Cardiac muscle cell (in vitro differentiated cells and primary cell): ENCODE measurements at regions not wholly inside any gene's neighbourhood (a gene's known extent, or its start where the extent isn't known, plus 50 kb on each side); places are given as distances from the start of the nearest gene placed in this dataset.
"Not testable (repeated sequence)": the region's sequence is repeated elsewhere in the genome, so short reads cannot be mapped to it uniquely, and the experiment has no call there.

Experiments
- DNase-seq, 2 donors: peaks; one replicate each; pipeline versions ENCODE4 v3.0.0 to v3.0.0-alpha.2; 2010 to 2017; ENCODE audit warnings: low read depth in 1 of 2, low spot score in 1 of 2
- H3K27ac ChIP-seq: fragments of 200-600 bp; sonication (generic); 2 replicates; pipeline ENCODE4 v1.5.1; 2016
- H3K27me3 ChIP-seq: fragments of 200-600 bp; sonication (generic); 2 replicates; pipeline ENCODE4 v1.6.0; 2016; ENCODE audit warnings: control low read depth
- H3K36me3 ChIP-seq: fragments of 200-600 bp; sonication (generic); 2 replicates; pipeline ENCODE4 v1.5.1; 2016; ENCODE audit warnings: control low read depth
- H3K4me1 ChIP-seq: fragments of 200-600 bp; sonication (generic); 2 replicates; pipeline ENCODE4 v1.8.1; 2017; ENCODE audit warnings: low read depth, mild to moderate bottlenecking, mixed run types
- H3K4me3 ChIP-seq: fragments of 200-600 bp; sonication (generic); 2 replicates; pipeline ENCODE4 v1.5.1; 2016; ENCODE audit warnings: mild to moderate bottlenecking
- H3K9me3 ChIP-seq: fragments of 200-600 bp; sonication (generic); 2 replicates; pipeline ENCODE4 v1.5.1; 2017; ENCODE audit warnings: low read depth, mild to moderate bottlenecking, control low read depth
- TF ChIP-seq, protein P1 (sequence below): IDR thresholded peaks from 2 replicates; pipeline ENCODE4 v1.5.1; 2012; ENCODE audit warnings: low read depth, mild to moderate bottlenecking, low read length

DNA sequence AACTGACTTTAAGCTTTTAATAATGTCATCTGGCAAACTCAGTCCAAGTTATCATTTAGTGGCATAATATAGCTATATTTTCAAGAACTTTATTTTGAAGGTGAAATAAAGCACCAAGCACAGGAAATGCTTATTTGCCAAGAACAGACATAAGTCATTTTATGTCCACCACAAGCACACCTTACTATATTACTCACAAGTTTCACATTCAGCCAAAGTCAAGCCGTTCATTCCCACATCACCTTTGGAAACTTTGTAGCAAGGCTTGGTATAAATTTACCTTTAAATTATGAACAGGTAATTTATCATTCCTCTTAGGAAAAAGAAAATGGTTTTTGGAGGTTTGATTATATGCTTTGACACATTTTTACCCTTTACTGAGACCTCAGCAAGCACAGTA is 236.8 kb upstream of the FKBP1C start:
- no peak overlapping the region for H3K27ac ChIP-seq
- H3K4me1 ChIP-seq = no peaks in the 10 kb centered on the region
- no peaks in the 10 kb centered on the region for H3K36me3 ChIP-seq
- H3K27me3 ChIP-seq = no peaks in the 10 kb centered on the region
- no peak overlapping the region for H3K4me3 ChIP-seq
- TF ChIP-seq, protein P1, sequence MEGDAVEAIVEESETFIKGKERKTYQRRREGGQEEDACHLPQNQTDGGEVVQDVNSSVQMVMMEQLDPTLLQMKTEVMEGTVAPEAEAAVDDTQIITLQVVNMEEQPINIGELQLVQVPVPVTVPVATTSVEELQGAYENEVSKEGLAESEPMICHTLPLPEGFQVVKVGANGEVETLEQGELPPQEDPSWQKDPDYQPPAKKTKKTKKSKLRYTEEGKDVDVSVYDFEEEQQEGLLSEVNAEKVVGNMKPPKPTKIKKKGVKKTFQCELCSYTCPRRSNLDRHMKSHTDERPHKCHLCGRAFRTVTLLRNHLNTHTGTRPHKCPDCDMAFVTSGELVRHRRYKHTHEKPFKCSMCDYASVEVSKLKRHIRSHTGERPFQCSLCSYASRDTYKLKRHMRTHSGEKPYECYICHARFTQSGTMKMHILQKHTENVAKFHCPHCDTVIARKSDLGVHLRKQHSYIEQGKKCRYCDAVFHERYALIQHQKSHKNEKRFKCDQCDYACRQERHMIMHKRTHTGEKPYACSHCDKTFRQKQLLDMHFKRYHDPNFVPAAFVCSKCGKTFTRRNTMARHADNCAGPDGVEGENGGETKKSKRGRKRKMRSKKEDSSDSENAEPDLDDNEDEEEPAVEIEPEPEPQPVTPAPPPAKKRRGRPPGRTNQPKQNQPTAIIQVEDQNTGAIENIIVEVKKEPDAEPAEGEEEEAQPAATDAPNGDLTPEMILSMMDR = no peak
- DNase-seq = no peak
- H3K9me3 ChIP-seq = no peaks in the 10 kb centered on the region

DNA sequence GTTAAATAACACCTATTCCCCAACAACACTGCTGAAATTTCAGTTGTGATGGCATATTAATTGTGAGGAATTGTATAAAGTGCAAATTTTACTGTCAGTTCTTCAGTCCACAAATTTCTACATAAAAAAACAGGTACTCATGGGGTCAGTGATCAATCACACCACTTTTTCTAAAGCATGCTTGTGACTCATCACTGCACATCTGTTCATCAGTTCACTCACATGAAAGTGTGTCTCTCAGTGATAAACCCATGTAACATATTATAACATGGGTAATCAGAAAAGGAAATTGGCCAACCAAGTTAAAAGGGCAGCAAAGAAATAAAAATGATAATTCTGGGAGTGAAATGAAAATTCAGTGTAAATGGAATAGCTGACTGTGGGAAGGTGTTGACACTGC is 234.7 kb upstream of the FKBP1C start:
- Histone ChIP-seq H3K9me3 (no peaks in the 10 kb centered on the region), H3K36me3 (no peaks in the 10 kb centered on the region), H3K27ac (no peak overlapping the region), H3K4me1 (no peaks in the 10 kb centered on the region), H3K4me3 (no peak overlapping the region), H3K27me3 (no peaks in the 10 kb centered on the region)
- DNase-seq = no peak
- TF ChIP-seq, protein P1 = no peak

DNA sequence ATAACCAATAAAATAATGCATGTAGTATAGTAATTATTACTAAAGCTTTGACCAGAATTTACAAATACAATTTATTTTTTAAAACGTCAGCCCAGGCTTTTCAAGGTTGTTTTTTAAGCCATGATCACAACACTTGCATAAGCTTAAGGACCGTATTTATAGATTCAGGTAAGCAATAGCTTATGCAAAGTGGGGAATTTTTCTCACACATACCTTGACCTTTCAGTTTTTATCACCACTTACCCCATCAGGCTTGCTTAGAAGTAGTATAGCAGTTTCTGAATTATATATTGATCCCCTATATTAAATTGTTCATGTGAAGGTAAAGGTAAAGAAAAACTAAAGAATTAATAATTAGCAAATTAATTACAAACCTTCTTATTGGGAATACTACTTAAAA is 232.3 kb upstream of the FKBP1C start:
- Histone ChIP-seq H3K27me3 (no peaks in the 10 kb centered on the region), H3K27ac (no peak overlapping the region), H3K36me3 (no peaks in the 10 kb centered on the region), H3K4me1 (no peaks in the 10 kb centered on the region), H3K4me3 (no peak overlapping the region), H3K9me3 (no peaks in the 10 kb centered on the region)
- DNase-seq = no peak
- TF ChIP-seq, protein P1 = no peak

DNA sequence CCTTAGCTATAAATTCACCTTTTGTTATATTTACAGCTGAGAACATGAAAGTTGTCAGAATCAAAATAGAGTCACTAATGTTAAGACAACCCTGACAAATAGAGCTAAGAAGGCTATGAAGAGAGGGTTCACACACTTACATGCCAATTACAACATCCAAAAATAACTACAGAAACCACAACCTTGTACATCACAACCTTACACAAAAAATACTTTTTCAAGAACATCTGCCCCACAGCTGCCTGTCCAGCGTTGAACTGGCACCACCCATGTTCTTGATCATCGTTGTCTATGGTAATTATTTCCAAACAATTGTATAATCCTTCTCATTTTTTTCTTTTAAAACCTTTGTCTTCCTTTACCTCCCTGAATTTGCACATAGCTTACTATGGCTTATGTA is 231.2 kb upstream of the FKBP1C start:
- Histone ChIP-seq H3K36me3 (no peaks in the 10 kb centered on the region), H3K4me1 (no peaks in the 10 kb centered on the region), H3K27ac (no peak overlapping the region), H3K27me3 (no peaks in the 10 kb centered on the region), H3K4me3 (no peak overlapping the region), H3K9me3 (no peaks in the 10 kb centered on the region)
- no peak for DNase-seq
- TF ChIP-seq, protein P1 = no peak

DNA sequence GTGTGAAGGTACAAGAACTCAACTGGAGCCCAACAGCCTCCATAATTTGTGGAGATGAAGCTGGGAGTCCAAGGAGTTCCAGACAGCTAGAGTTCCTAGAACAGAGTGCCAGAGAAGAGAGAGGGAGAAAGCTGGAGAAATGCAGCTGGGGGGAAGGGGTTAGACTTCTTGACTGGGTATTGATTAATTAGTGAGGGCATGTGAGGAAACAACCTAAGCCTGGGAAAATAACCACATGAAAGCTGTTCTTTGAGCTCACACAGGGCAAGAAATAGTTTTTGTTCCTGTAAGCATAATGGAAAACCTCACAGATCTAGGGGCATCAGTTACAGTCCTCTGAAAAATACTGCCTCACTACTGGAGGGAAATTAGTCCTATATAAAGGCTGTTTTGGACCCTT is 230.5 kb upstream of the FKBP1C start:
- H3K9me3 ChIP-seq = no peaks in the 10 kb centered on the region
- no peak for DNase-seq
- no peak overlapping the region for H3K27ac ChIP-seq
- TF ChIP-seq, protein P1 = no peak
- no peak overlapping the region for H3K4me3 ChIP-seq
- no peaks in the 10 kb centered on the region for H3K27me3 ChIP-seq
- H3K4me1 ChIP-seq = no peaks in the 10 kb centered on the region
- no peaks in the 10 kb centered on the region for H3K36me3 ChIP-seq

DNA sequence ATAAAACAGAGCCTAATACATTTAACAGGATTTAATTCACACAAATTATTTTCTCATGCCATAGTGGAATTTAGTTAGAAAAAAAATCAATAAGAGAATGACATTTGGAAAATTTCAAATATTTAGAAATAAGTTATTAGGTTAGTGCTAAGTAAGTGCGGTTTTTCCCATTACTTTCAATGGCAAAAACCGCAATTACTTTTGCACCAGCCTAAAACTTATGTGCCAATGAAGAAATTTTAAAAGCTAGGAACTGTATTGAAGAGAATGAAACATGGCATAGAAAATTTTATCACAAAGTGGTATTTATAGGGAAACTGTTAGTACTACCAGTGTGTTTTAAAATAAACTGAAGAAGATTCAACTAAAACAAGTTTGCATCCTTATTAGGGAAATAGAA is 228.3 kb upstream of the FKBP1C start:
- Histone ChIP-seq H3K27ac (no peak overlapping the region), H3K9me3 (no peaks in the 10 kb centered on the region)
- TF ChIP-seq, protein P1 = no peak

DNA sequence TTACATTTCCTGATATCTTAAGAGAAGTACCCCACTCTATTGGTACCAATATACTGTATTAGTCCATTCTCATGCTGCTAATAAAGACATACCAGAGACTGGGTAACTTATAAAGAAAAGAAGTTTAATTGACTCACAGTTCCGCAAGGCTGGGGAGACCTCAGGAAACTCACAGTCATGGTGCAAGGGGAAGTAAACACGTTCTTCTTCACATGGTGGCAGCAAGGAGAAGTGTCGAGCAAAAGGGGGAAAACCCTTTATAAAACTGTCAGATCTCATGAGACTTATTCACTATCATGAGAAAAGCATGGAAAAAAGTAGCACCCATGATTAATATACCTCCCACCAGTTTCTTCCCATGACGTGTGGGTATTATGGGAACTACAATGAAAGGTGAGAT is 219.6 kb upstream of the FKBP1C start:
- not testable (repeated sequence) for H3K27ac ChIP-seq, H3K27me3 ChIP-seq, DNase-seq, H3K9me3 ChIP-seq, H3K36me3 ChIP-seq, H3K4me3 ChIP-seq, H3K4me1 ChIP-seq

More for the DNA sequence above, 228.3 kb upstream of the FKBP1C start:
- DNase-seq = no peak
- no peak overlapping the region for H3K4me3 ChIP-seq
- no peaks in the 10 kb centered on the region for H3K36me3 ChIP-seq
- H3K4me1 ChIP-seq = no peaks in the 10 kb centered on the region
- no peaks in the 10 kb centered on the region for H3K27me3 ChIP-seq
